CD14-positive monocyte (primary cell): ENCODE measurements at regions not wholly inside any gene's neighbourhood (a gene's known extent, or its start where the extent isn't known, plus 50 kb on each side); places are given as distances from the start of the nearest gene placed in this dataset.

ENCODE experiments used
- DNase-seq, 3 donors: peaks; one replicate each; pipeline ENCODE4 v3.0.0-alpha.2; 2011 to 2022
- H2AFZ ChIP-seq: 2 replicates; pipeline ENCODE4 v1.6.0; 2012; ENCODE audit warnings: mild to moderate bottlenecking, low read depth, low read length, inconsistent platforms; ENCODE audit not compliant: insufficient read depth, poor library complexity, severe bottlenecking
- H3K27ac ChIP-seq, 2 donors: 1 replicate in 1 of 2; 2 replicates in 1 of 2; pipeline ENCODE4 v1.5.1; 2012 to 2013; ENCODE audit warnings: low read length in 2 of 2, control low read depth in 1 of 2, inconsistent platforms in 1 of 2, low read depth in 1 of 2, mild to moderate bottlenecking in 1 of 2
- H3K27me3 ChIP-seq, 2 donors: one replicate each; pipeline versions ENCODE4 v1.6.0 to v1.6.1; 2011 to 2013; ENCODE audit warnings: low read length in 2 of 2; ENCODE audit not compliant: control insufficient read depth in 2 of 2, insufficient read depth in 2 of 2
- H3K36me3 ChIP-seq, 2 donors: replicated peaks in 1 of 2; 1 replicate in 1 of 2; 2 replicates in 1 of 2; pipeline versions ENCODE4 v1.5.1 to v1.6.1; 2012 to 2013; ENCODE audit warnings: low read length in 2 of 2, control low read depth in 1 of 2, inconsistent platforms in 1 of 2, mild to moderate bottlenecking in 1 of 2; ENCODE audit not compliant: insufficient read depth in 2 of 2, control insufficient read depth in 1 of 2
- H3K4me1 ChIP-seq, 2 donors: 1 replicate in 1 of 2; 2 replicates in 1 of 2; pipeline versions ENCODE4 v1.5.1 to v1.6.1; 2012 to 2013; ENCODE audit warnings: low read length in 2 of 2, control low read depth in 1 of 2, inconsistent platforms in 1 of 2, mild to moderate bottlenecking in 1 of 2, moderate library complexity in 1 of 2; ENCODE audit not compliant: insufficient read depth in 2 of 2, control insufficient read depth in 1 of 2
- H3K4me2 ChIP-seq: replicated peaks from 2 replicates; pipeline ENCODE3; 2012; ENCODE audit warnings: low read length, moderate library complexity, mild to moderate bottlenecking; ENCODE audit not compliant: poor library complexity, severe bottlenecking; ENCODE audit errors: extremely low read depth
- H3K4me3 ChIP-seq, 3 experiments: fragments of 200-600 bp in 1 of 3; sonication (generic) in 1 of 3; replicated peaks in 1 of 3; 1 replicate in 2 of 3; 2 replicates in 1 of 3; pipeline ENCODE4 v1.5.1; 2011 to 2013; ENCODE audit warnings: low read length in 3 of 3, mild to moderate bottlenecking in 3 of 3, control low read depth in 2 of 3, low read depth in 2 of 3, inconsistent platforms in 1 of 3, moderate library complexity in 1 of 3
- H3K79me2 ChIP-seq: 2 replicates; pipeline ENCODE4 v1.6.0; 2012; ENCODE audit warnings: mild to moderate bottlenecking, control low read depth, inconsistent platforms, low read length, moderate library complexity; ENCODE audit not compliant: insufficient read depth
- H3K9ac ChIP-seq: 2 replicates; pipeline ENCODE4 v1.6.0; 2017; ENCODE audit warnings: low read length, mild to moderate bottlenecking; ENCODE audit not compliant: insufficient read depth, poor library complexity, severe bottlenecking
- H3K9me3 ChIP-seq, 2 donors: replicated peaks in 1 of 2; 1 replicate in 1 of 2; 2 replicates in 1 of 2; pipeline versions ENCODE4 v1.5.1 to v1.6.1; 2012 to 2013; ENCODE audit warnings: low read length in 2 of 2, control low read depth in 1 of 2; ENCODE audit not compliant: control insufficient read depth in 1 of 2, insufficient read depth in 1 of 2
- H4K20me1 ChIP-seq: 2 replicates; pipeline ENCODE4 v1.6.0; 2012; ENCODE audit warnings: mild to moderate bottlenecking, low read length, control low read depth, moderate library complexity; ENCODE audit not compliant: insufficient read depth
- H3K27ac Mint-ChIP-seq, 7 donors: one replicate each; pipeline ENCODE4 v1.8.0; 2020; ENCODE audit warnings: mild to moderate bottlenecking in 7 of 7, mixed read lengths in 7 of 7, moderate library complexity in 6 of 7, inconsistent platforms in 2 of 7
- H3K27me3 Mint-ChIP-seq, 3 donors: one replicate each; pipeline ENCODE4 v1.8.0; 2021 to 2022; ENCODE audit warnings: low read depth in 3 of 3, mild to moderate bottlenecking in 3 of 3, mixed read lengths in 3 of 3, moderate library complexity in 3 of 3, inconsistent platforms in 1 of 3
- H3K36me3 Mint-ChIP-seq, 2 donors: one replicate each; pipeline ENCODE4 v1.8.0; 2020; ENCODE audit warnings: mixed read lengths in 2 of 2, inconsistent platforms in 1 of 2, mild to moderate bottlenecking in 1 of 2
- H3K4me1 Mint-ChIP-seq: one replicate; pipeline ENCODE4 v1.8.0; 2020; ENCODE audit warnings: mild to moderate bottlenecking, mixed read lengths
- H3K4me3 Mint-ChIP-seq, 2 donors: one replicate each; pipeline ENCODE4 v1.8.0; 2020; ENCODE audit warnings: mild to moderate bottlenecking in 2 of 2, mixed read lengths in 2 of 2, moderate library complexity in 1 of 2
- H3K9me3 Mint-ChIP-seq, 7 donors: one replicate each; pipeline ENCODE4 v1.8.0; 2020 to 2022; ENCODE audit warnings: mixed read lengths in 7 of 7, mild to moderate bottlenecking in 6 of 7, moderate library complexity in 6 of 7, inconsistent platforms in 2 of 7
- WGBS: methylation state at CpG from one replicate; pipeline ENCODE4 v1.1.5; 2013; ENCODE audit warnings: missing lambda C conversion rate; ENCODE audit not compliant: insufficient coverage; 5-methylcytosine and 5-hydroxymethylcytosine counted together
- intact Hi-C, 2 donors: fragments of 100-400 bp; cut with micrococcal nuclease; formaldehyde crosslinking; loops; one replicate each; pipeline versions ENCODE4 v1.15.0 to v1.15.1; 2023
- TF ChIP-seq, protein P1 (sequence below): fragments of 200-600 bp; IDR thresholded peaks from one replicate; pipeline ENCODE4 v1.8.0; 2022; ENCODE audit warnings: antibody characterized with exemption, mild to moderate bottlenecking

DNA sequence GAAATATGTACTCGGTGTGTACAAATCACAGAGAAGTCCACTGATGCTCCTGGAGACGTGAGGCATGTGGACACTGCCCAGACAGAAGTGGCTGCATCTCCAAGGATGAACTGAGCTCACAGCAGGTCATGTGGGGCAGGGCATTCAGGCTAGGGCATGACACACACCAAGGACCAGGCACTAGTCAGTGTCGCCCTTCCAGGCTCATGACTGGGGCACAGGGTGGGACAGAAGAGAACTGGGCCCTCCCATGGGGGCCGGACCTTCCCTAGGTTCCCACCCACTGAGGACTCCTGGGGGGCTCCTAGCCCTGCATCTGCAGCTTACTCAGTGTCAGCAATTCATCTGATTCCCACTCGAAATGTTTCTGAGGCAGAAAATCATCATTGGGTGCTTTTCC lies 256.8 kb upstream of the IRX4 start:
- no peaks in the 10 kb centered on the region for H4K20me1 ChIP-seq
- H3K27ac ChIP-seq = no peak overlapping the region
- no peaks in the 10 kb centered on the region for H3K36me3 ChIP-seq
- no peaks in the 10 kb centered on the region for H3K4me1 Mint-ChIP-seq
- H3K4me1 ChIP-seq = no peaks in the 10 kb centered on the region
- H3K9ac ChIP-seq = no peak overlapping the region
- H3K27me3 Mint-ChIP-seq = peaks cover 0 to 5% (median 5%) of the 10 kb centered on the region in 3 donors
- TF ChIP-seq, protein P1, sequence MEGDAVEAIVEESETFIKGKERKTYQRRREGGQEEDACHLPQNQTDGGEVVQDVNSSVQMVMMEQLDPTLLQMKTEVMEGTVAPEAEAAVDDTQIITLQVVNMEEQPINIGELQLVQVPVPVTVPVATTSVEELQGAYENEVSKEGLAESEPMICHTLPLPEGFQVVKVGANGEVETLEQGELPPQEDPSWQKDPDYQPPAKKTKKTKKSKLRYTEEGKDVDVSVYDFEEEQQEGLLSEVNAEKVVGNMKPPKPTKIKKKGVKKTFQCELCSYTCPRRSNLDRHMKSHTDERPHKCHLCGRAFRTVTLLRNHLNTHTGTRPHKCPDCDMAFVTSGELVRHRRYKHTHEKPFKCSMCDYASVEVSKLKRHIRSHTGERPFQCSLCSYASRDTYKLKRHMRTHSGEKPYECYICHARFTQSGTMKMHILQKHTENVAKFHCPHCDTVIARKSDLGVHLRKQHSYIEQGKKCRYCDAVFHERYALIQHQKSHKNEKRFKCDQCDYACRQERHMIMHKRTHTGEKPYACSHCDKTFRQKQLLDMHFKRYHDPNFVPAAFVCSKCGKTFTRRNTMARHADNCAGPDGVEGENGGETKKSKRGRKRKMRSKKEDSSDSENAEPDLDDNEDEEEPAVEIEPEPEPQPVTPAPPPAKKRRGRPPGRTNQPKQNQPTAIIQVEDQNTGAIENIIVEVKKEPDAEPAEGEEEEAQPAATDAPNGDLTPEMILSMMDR = no peak
- 73% methylated on average over 5 of the region's 5 CpGs for WGBS
- peaks cover 0 to 3% of the 10 kb centered on the region in 2 donors for H3K9me3 ChIP-seq
- H2AFZ ChIP-seq = no peak overlapping the region
- intact Hi-C loops = no loop called here
- no peak for DNase-seq
- peaks cover 0 to 16% (median 4%) of the 10 kb centered on the region in 7 donors for H3K9me3 Mint-ChIP-seq
- H3K4me3 Mint-ChIP-seq = no peak overlapping the region
- H3K36me3 Mint-ChIP-seq = no peaks in the 10 kb centered on the region
- H3K27ac Mint-ChIP-seq = no peak overlapping the region
- no peaks in the 10 kb centered on the region for H3K27me3 ChIP-seq
- no peak overlapping the region for H3K4me3 ChIP-seq
- H3K79me2 ChIP-seq = no peaks in the 10 kb centered on the region
- no peak overlapping the region for H3K4me2 ChIP-seq

DNA sequence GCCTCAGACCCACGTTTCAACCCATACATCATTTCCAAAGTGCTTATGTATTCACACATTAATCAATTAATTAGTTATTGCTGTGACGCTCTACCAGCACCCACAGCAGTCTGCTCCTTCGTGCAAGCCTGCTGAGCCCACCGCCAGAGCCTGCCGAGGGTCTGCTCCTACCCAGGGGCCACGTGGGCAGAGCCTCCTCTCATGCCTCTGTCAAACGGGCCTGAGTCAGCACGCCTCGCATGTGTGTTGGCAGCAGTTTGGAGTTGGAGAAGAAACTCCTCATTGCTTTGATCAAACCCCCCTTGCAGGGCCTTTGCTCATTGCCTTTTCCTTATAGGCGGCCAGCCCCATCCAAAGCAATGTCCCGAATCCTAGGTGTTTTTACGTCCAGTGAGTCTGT lies 256.2 kb upstream of the IRX4 start:
- Histone ChIP-seq H3K9me3 (peaks cover 0 to 3% of the 10 kb centered on the region in 2 donors), H3K27me3 (no peaks in the 10 kb centered on the region), H3K9ac (no peak overlapping the region), H3K4me2 (no peak overlapping the region), H3K4me1 (no peaks in the 10 kb centered on the region), H2AFZ (no peak overlapping the region), H4K20me1 (no peaks in the 10 kb centered on the region), H3K79me2 (no peaks in the 10 kb centered on the region), H3K27ac (no peak overlapping the region), H3K4me3 (no peak overlapping the region), H3K36me3 (no peaks in the 10 kb centered on the region)
- Mint-ChIP-seq H3K9me3 (peaks cover 0 to 12% (median 1%) of the 10 kb centered on the region in 7 donors), H3K4me3 (no peak overlapping the region), H3K36me3 (no peaks in the 10 kb centered on the region), H3K27me3 (peaks cover 0 to 5% (median 5%) of the 10 kb centered on the region in 3 donors), H3K4me1 (no peaks in the 10 kb centered on the region), H3K27ac (peak overlapping the region in 1 of 7 donors; percentile 37)
- 90% methylated on average over 5 of the region's 12 CpGs for WGBS
- intact Hi-C loops = no loop called here
- DNase-seq = no peak
- TF ChIP-seq, protein P1 = no peak
